NB4 (cell line): ENCODE measurements at regions not wholly inside any gene's neighbourhood (a gene's known extent, or its start where the extent isn't known, plus 50 kb on each side); places are given as distances from the start of the nearest gene placed in this dataset.

Experiments
- CTCF ChIP-seq: IDR thresholded peaks from one replicate; pipeline ENCODE4 v1.5.1; 2012; ENCODE audit warnings: low read depth, low read length
- POLR2A ChIP-seq: IDR thresholded peaks from 2 replicates; pipeline ENCODE4 v1.6.1; 2011; ENCODE audit warnings: mild to moderate bottlenecking; ENCODE audit not compliant: insufficient read length; ENCODE audit errors: extremely low read depth

GRCh38 chr9:100813871-100814270 is 214.7 kb upstream of the PLPPR1 start:
- TF ChIP-seq CTCF (no peak), POLR2A (no peak)
